SK-N-SH treated with all-trans-retinoic acid at 6 μM for 48 hours (cell line): ENCODE measurements at regions not wholly inside any gene's neighbourhood (a gene's known extent, or its start where the extent isn't known, plus 50 kb on each side); places are given as distances from the start of the nearest gene placed in this dataset.

Experiments
- ATAC-seq: fragments of 200-7000 bp; cut with Tn5 transposase; 3 replicates; pipeline ENCODE4 v1.9.1; 2020; ENCODE audit warnings: mild to moderate bottlenecking, moderate library complexity
- BACH2 ChIP-seq: fragments of 250-450 bp; sonication (Bioruptor Pico); IDR thresholded peaks from 2 replicates; pipeline ENCODE4 v1.9.0; 2021; ENCODE audit warnings: mild to moderate bottlenecking, borderline replicate concordance
- ESRRG ChIP-seq: fragments of 250-450 bp; sonication (Bioruptor Pico); IDR thresholded peaks from 2 replicates; pipeline ENCODE4 v1.6.1; 2021; ENCODE audit warnings: mild to moderate bottlenecking
- GLIS3 ChIP-seq: fragments of 250-450 bp; sonication (Bioruptor Pico); IDR thresholded peaks from 2 replicates; pipeline ENCODE4 v1.5.0; 2020; ENCODE audit warnings: mild to moderate bottlenecking, moderate library complexity
- ISL1 ChIP-seq: fragments of 250-450 bp; sonication (Bioruptor Pico); IDR thresholded peaks from 2 replicates; pipeline ENCODE4 v2.1.2; 2022; ENCODE audit warnings: mild to moderate bottlenecking, moderate library complexity
- PATZ1 ChIP-seq: fragments of 250-450 bp; sonication (Bioruptor Pico); IDR thresholded peaks from 2 replicates; pipeline ENCODE4 v1.8.0; 2020; ENCODE audit warnings: mild to moderate bottlenecking, moderate library complexity, borderline replicate concordance
- PPARA ChIP-seq: fragments of 250-450 bp; sonication (Bioruptor Pico); IDR thresholded peaks from 2 replicates; pipeline ENCODE4 v1.5.0; 2020; ENCODE audit warnings: mild to moderate bottlenecking, borderline replicate concordance
- RARB ChIP-seq: fragments of 250-450 bp; sonication (Bioruptor Pico); IDR thresholded peaks from 2 replicates; pipeline ENCODE4 v1.8.0; 2021; ENCODE audit warnings: mild to moderate bottlenecking, moderate library complexity
- SNAI2 ChIP-seq: fragments of 250-450 bp; sonication (Bioruptor Pico); IDR thresholded peaks from 2 replicates; pipeline ENCODE4 v1.5.0; 2020; ENCODE audit warnings: mild to moderate bottlenecking, moderate library complexity
- TCF4 ChIP-seq: fragments of 250-450 bp; sonication (Bioruptor Pico); IDR thresholded peaks from 2 replicates; pipeline ENCODE4 v1.8.0; 2021; ENCODE audit warnings: mild to moderate bottlenecking, moderate library complexity, borderline replicate concordance
- TOX ChIP-seq: fragments of 250-450 bp; sonication (Bioruptor Pico); IDR thresholded peaks from 2 replicates; pipeline ENCODE4 v1.8.0; 2021; ENCODE audit warnings: mild to moderate bottlenecking, moderate library complexity, borderline replicate concordance
- TSHZ2 ChIP-seq: fragments of 250-450 bp; sonication (Bioruptor Pico); IDR thresholded peaks from 2 replicates; pipeline ENCODE4 v1.5.0; 2020; ENCODE audit warnings: mild to moderate bottlenecking, moderate library complexity
- ZC3H10 ChIP-seq: fragments of 250-450 bp; sonication (Bioruptor Pico); IDR thresholded peaks from 2 replicates; pipeline ENCODE4 v1.5.1; 2021; ENCODE audit warnings: mild to moderate bottlenecking, moderate library complexity
- ZFP3 ChIP-seq: fragments of 250-450 bp; sonication (Bioruptor Pico); IDR thresholded peaks from 2 replicates; pipeline ENCODE4 v1.5.0; 2020; ENCODE audit warnings: mild to moderate bottlenecking, moderate library complexity
- ZFP30 ChIP-seq: fragments of 450-650 bp; formaldehyde crosslinking; IDR thresholded peaks from 2 replicates; pipeline ENCODE4 v1.5.0; 2022; ENCODE audit warnings: mild to moderate bottlenecking, moderate library complexity
- ZNF565 ChIP-seq: fragments of 450-650 bp; formaldehyde crosslinking; conservative IDR thresholded peaks from 2 replicates; pipeline ENCODE4 v1.5.0; 2020; ENCODE audit warnings: low read depth, mild to moderate bottlenecking, moderate library complexity
- ZNF70 ChIP-seq: fragments of 450-650 bp; formaldehyde crosslinking; IDR thresholded peaks from 2 replicates; pipeline ENCODE4 v1.5.0; 2020; ENCODE audit warnings: mild to moderate bottlenecking, moderate library complexity
- ZNF8 ChIP-seq: fragments of 450-650 bp; formaldehyde crosslinking; IDR thresholded peaks from 2 replicates; pipeline ENCODE4 v1.5.0; 2020; ENCODE audit warnings: mild to moderate bottlenecking, moderate library complexity
- TF ChIP-seq, protein P1 (sequence below): fragments of 250-450 bp; sonication (Bioruptor Pico); IDR thresholded peaks from 2 replicates; pipeline ENCODE4 v1.5.1; 2020; ENCODE audit warnings: low read depth, mild to moderate bottlenecking, moderate library complexity
- TF ChIP-seq, protein P2 (sequence below): fragments of 250-450 bp; sonication (Bioruptor Pico); IDR thresholded peaks from 2 replicates; pipeline ENCODE4 v1.5.1; 2021; ENCODE audit warnings: mild to moderate bottlenecking, moderate library complexity

- ATAC-seq = no peak
- TF ChIP-seq SNAI2 (CRISPR knock-in tag) (no peak), ZC3H10 (CRISPR knock-in tag) (no peak), TOX (no peak), ZFP3 (no peak), BACH2 (CRISPR knock-in tag) (no peak), RARB (no peak), ISL1 (CRISPR knock-in tag) (no peak), PATZ1 (CRISPR knock-in tag) (no peak), PPARA (CRISPR knock-in tag) (no peak)
Measured at GRCh38 chr5:3110371-3110770, 358.9 kb upstream of the IRX2 start.

DNA sequence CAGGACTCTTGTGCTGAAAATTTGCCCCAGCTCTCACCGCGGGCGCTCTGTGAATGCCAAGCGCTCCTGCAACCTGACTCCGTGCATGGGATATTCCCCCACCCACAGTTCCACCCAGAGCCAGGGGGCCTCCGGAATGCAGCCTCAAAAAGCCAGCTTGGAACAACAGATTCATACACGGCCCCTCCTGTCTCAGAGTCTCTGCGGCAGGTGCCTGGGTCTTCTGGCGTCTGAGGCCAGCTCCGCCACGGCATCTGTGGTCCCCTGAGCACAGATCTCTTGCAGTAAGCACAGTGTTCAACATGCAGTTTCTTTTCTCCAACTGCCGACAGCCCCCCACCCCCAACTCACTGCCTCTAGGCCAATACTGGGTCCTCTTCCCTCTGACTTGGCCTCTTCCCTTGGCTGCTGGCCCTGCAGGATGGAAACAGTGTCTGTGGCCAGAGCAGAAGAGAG is 355.7 kb upstream of the IRX2 start:
- ATAC-seq = no peak
- no peak for TF ChIP-seq ZNF8
- no peak for TF ChIP-seq ISL1 (CRISPR knock-in tag)
- TF ChIP-seq ZNF565 (CRISPR knock-in tag) = no peak
- no peak for TF ChIP-seq ZC3H10 (CRISPR knock-in tag)
- no peak for TF ChIP-seq TOX
- TF ChIP-seq BACH2 (CRISPR knock-in tag) = no peak
- TF ChIP-seq PPARA (CRISPR knock-in tag) = no peak
- TF ChIP-seq TSHZ2 (CRISPR knock-in tag) = no peak
- TF ChIP-seq SNAI2 (CRISPR knock-in tag) = no peak
- no peak for TF ChIP-seq RARB
- TF ChIP-seq ZNF70 (CRISPR knock-in tag) = no peak
- TF ChIP-seq, all 23 proteins: peak for 0

- ATAC-seq = no peak
- TF ChIP-seq, protein P1, sequence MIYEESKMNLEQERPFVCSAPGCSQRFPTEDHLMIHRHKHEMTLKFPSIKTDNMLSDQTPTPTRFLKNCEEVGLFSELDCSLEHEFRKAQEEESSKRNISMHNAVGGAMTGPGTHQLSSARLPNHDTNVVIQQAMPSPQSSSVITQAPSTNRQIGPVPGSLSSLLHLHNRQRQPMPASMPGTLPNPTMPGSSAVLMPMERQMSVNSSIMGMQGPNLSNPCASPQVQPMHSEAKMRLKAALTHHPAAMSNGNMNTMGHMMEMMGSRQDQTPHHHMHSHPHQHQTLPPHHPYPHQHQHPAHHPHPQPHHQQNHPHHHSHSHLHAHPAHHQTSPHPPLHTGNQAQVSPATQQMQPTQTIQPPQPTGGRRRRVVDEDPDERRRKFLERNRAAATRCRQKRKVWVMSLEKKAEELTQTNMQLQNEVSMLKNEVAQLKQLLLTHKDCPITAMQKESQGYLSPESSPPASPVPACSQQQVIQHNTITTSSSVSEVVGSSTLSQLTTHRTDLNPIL (CRISPR knock-in tag) = no peak
- TF ChIP-seq TOX (no peak), PATZ1 (CRISPR knock-in tag) (no peak), ZFP3 (no peak), ZNF565 (CRISPR knock-in tag) (no peak), TCF4 (CRISPR knock-in tag) (no peak), BACH2 (CRISPR knock-in tag) (no peak), SNAI2 (CRISPR knock-in tag) (no peak), RARB (no peak), GLIS3 (CRISPR knock-in tag) (no peak), ESRRG (CRISPR knock-in tag) (no peak), ZC3H10 (CRISPR knock-in tag) (no peak)
- TF ChIP-seq, protein P2, sequence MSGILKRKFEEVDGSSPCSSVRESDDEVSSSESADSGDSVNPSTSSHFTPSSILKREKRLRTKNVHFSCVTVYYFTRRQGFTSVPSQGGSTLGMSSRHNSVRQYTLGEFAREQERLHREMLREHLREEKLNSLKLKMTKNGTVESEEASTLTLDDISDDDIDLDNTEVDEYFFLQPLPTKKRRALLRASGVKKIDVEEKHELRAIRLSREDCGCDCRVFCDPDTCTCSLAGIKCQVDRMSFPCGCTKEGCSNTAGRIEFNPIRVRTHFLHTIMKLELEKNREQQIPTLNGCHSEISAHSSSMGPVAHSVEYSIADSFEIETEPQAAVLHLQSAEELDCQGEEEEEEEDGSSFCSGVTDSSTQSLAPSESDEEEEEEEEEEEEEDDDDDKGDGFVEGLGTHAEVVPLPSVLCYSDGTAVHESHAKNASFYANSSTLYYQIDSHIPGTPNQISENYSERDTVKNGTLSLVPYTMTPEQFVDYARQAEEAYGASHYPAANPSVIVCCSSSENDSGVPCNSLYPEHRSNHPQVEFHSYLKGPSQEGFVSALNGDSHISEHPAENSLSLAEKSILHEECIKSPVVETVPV (CRISPR knock-in tag) = no peak
Measured at GRCh38 chr5:3105581-3105980, 354.1 kb upstream of the IRX2 start.

- no peak for TF ChIP-seq ZNF70 (CRISPR knock-in tag)
- no peak for TF ChIP-seq ZFP30 (CRISPR knock-in tag)
- no peak for TF ChIP-seq TCF4 (CRISPR knock-in tag)
- no peak for TF ChIP-seq ZNF565 (CRISPR knock-in tag)
- TF ChIP-seq BACH2 (CRISPR knock-in tag) = no peak
- no peak for TF ChIP-seq ESRRG (CRISPR knock-in tag)
- no peak for ATAC-seq
Measured at GRCh38 chr5:3105172-3105571, 353.7 kb upstream of the IRX2 start.
